ENCODE measurements at regions not wholly inside any gene's neighbourhood (a gene's known extent, or its start where the extent isn't known, plus 50 kb on each side); places are given as distances from the start of the nearest gene placed in this dataset.
A peak's percentile ranks its signal among the peaks of the same experiment; 100 is the strongest.
"Not testable (repeated sequence)": the region's sequence is repeated elsewhere in the genome, so short reads cannot be mapped to it uniquely, and the experiment has no call there.

GRCh38 chr21:8695889-8696288, 1825.5 kb upstream of the TPTE start:
- H3K27me3 Mint-ChIP-seq (ENCODE audit: insufficient read depth); H3K9me3 Mint-ChIP-seq; H3K27ac Mint-ChIP-seq: not testable (repeated sequence)

GRCh38 chr21:8701297-8701696, 1820.1 kb upstream of the TPTE start:
- H3K4me1 Mint-ChIP-seq (ENCODE audit: low read depth); H3K27me3 Mint-ChIP-seq (ENCODE audit: insufficient read depth); H3K4me3 Mint-ChIP-seq; H3K27ac Mint-ChIP-seq; DNase-seq; H3K9me3 Mint-ChIP-seq; H3K36me3 Mint-ChIP-seq (ENCODE audit: low read depth): not testable (repeated sequence)

More at GRCh38 chr21:8695889-8696288, 1825.5 kb upstream of the TPTE start:
- H3K4me1 Mint-ChIP-seq (ENCODE audit: low read depth); H3K4me3 Mint-ChIP-seq; DNase-seq; H3K36me3 Mint-ChIP-seq (ENCODE audit: low read depth): not testable (repeated sequence)
- TF ChIP-seq CTCF (IDR thresholded peaks at IDR 0.05) = peak; percentile 54

- not testable (repeated sequence) for DNase-seq; H3K27ac Mint-ChIP-seq; H3K4me1 Mint-ChIP-seq (ENCODE audit: low read depth); H3K9me3 Mint-ChIP-seq; H3K27me3 Mint-ChIP-seq (ENCODE audit: insufficient read depth); H3K36me3 Mint-ChIP-seq (ENCODE audit: low read depth); H3K4me3 Mint-ChIP-seq
Measured at GRCh38 chr21:8705829-8706228, 1815.6 kb upstream of the TPTE start.
